Right lobe of liver (tissue), 6 donors: ENCODE measurements at regions not wholly inside any gene's neighbourhood (a gene's known extent, or its start where the extent isn't known, plus 50 kb on each side); places are given as distances from the start of the nearest gene placed in this dataset.
A peak's percentile ranks its signal among the peaks of the same experiment; 100 is the strongest.

Source experiments
- ATAC-seq, 4 donors: fragments of 200-7000 bp; cut with Tn5 transposase; one replicate each; pipeline ENCODE4 v1.9.1; 2020; ENCODE audit warnings: mild to moderate bottlenecking in 4 of 4, moderate library complexity in 4 of 4
- DNase-seq, 3 donors: peaks; one replicate each; pipeline ENCODE4 v3.0.0-alpha.2; 2020
- H3K27ac ChIP-seq, 3 donors: fragments of 200-600 bp; one replicate each; pipeline ENCODE4 v1.8.0; 2022
- H3K27me3 ChIP-seq, 2 donors: fragments of 200-600 bp; one replicate each; pipeline ENCODE4 v1.8.0; 2022
- H3K36me3 ChIP-seq, 4 donors: fragments of 200-600 bp; sonication (generic) in 1 of 4; one replicate each; pipeline versions ENCODE4 v1.5.1 to v1.8.0; 2017 to 2022; ENCODE audit warnings: control low read depth in 1 of 4
- H3K4me1 ChIP-seq, 4 donors: fragments of 200-600 bp; sonication (generic) in 1 of 4; one replicate each; pipeline versions ENCODE4 v1.5.1 to v1.8.0; 2017 to 2022; ENCODE audit warnings: control low read depth in 1 of 4
- H3K4me3 ChIP-seq, 3 donors: fragments of 200-600 bp; one replicate each; pipeline ENCODE4 v1.8.0; 2022
- H3K9me3 ChIP-seq, 4 donors: fragments of 200-600 bp; sonication (generic) in 1 of 4; one replicate each; pipeline versions ENCODE4 v1.5.1 to v1.8.0; 2017 to 2022; ENCODE audit warnings: control low read depth in 1 of 4
- CTCF ChIP-seq, 4 donors: fragments of 200-600 bp in 3 of 4; fragments of 450-650 bp in 1 of 4; IDR thresholded peaks; one replicate each; pipeline versions ENCODE4 v1.5.1 to v1.8.0; 2016 to 2022; ENCODE audit warnings: antibody characterized with exemption in 4 of 4, mild to moderate bottlenecking in 2 of 4
- POLR2A ChIP-seq: fragments of 450-650 bp; IDR thresholded peaks from one replicate; pipeline ENCODE4 v1.6.1; 2017; ENCODE audit warnings: antibody characterized with exemption, mild to moderate bottlenecking
- WGBS: methylation state at CpG from one replicate; pipeline ENCODE4 v1.1.6; 2018; ENCODE audit warnings: low coverage, low lambda C conversion rate; ENCODE audit not compliant: insufficient coverage; ENCODE audit errors: missing lambda C conversion rate; 5-methylcytosine and 5-hydroxymethylcytosine counted together
- intact Hi-C, 2 donors: fragments of 100-400 bp; cut with DNase I; formaldehyde crosslinking; loops; one replicate each; pipeline versions ENCODE4 v1.11.2 to v1.14.1; 2022
- donor health status: DM: no; HTN: yes; CAD: no.
- donor health status: DM: no; HTN: no; CAD: no.
- donor health status: DM: no; HTN: no; CAD: no.
- donor health status: DM: no; HTN: yes; CAD: no.
- donor health status: DM: no; HTN: yes; CAD: no.

DNA sequence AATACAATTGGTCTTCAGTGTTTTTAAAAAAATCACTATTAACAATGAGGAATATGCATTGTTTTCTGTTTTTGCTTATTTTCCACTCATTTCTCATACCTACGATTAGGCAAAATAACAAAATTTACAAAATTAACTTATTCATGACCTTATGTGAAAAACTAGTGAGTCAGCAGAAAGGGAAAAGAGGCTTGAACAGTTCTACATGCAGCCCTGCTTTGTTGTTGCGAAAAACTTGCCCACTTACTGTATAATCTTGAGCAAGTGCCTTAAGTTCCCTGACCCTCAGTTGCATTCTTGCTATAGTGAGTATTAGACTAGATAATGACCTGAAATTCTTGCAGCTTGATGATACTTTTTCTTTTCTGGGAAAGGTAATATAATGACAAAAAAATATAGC is 551.1 kb upstream of the BCHE start:
- TF ChIP-seq CTCF (IDR thresholded peaks at IDR 0.05): no peak
- TF ChIP-seq POLR2A: no peak
- WGBS: 51% methylated on average over 2 of the region's 2 CpGs
- Histone ChIP-seq H3K27me3 (no peaks in the 10 kb centered on the region), H3K9me3 (no peaks in the 10 kb centered on the region), H3K36me3 (no peaks in the 10 kb centered on the region), H3K4me3 (no peak overlapping the region), H3K4me1 (no peaks in the 10 kb centered on the region), H3K27ac (no peak overlapping the region)
- ATAC-seq (no peak), DNase-seq (no peak)
- intact Hi-C loops: no loop called here

GRCh38 chr3:166372571-166373106 is 535.4 kb upstream of the BCHE start:
- Histone ChIP-seq H3K36me3 (no peaks in the 10 kb centered on the region), H3K27ac (no peak overlapping the region), H3K4me3 (no peak overlapping the region), H3K27me3 (no peaks in the 10 kb centered on the region), H3K4me1 (no peaks in the 10 kb centered on the region), H3K9me3 (no peaks in the 10 kb centered on the region)
- DNase-seq (no peak), ATAC-seq (no peak)
- intact Hi-C loops: no loop called here
- 74% methylated on average over 1 of the region's 1 CpG for WGBS
- no peak for TF ChIP-seq CTCF (IDR thresholded peaks at IDR 0.05)
- no peak for TF ChIP-seq POLR2A

- intact Hi-C loops: no loop called here
- WGBS: 29% methylated on average over 2 of the region's 2 CpGs
- peak in 1 of 4 donors; percentile 32 for ATAC-seq
These were observed 530.8 kb upstream of the BCHE start for GRCh38 chr3:166367947-166368533.

GRCh38 chr3:166362698-166363097 is 525.5 kb upstream of the BCHE start:
- H3K4me3 ChIP-seq: no peak overlapping the region
- ATAC-seq: no peak
- DNase-seq: no peak
- no peaks in the 10 kb centered on the region for H3K4me1 ChIP-seq
- TF ChIP-seq POLR2A: no peak
- no peak for TF ChIP-seq CTCF (IDR thresholded peaks at IDR 0.05)
- intact Hi-C loops: no loop called here
- no peaks in the 10 kb centered on the region for H3K36me3 ChIP-seq
- 32% methylated on average over 2 of the region's 2 CpGs for whole genome bisulfite sequencing
- no peak overlapping the region for H3K27ac ChIP-seq
- peaks cover 0 to 5% of the 10 kb centered on the region in 2 donors for H3K27me3 ChIP-seq
- no peaks in the 10 kb centered on the region for H3K9me3 ChIP-seq

More at GRCh38 chr3:166367947-166368533, 530.8 kb upstream of the BCHE start:
- H3K4me3 ChIP-seq: no peak overlapping the region
- H3K27ac ChIP-seq: no peak overlapping the region
- no peaks in the 10 kb centered on the region for H3K9me3 ChIP-seq
- peaks cover 0 to 5% of the 10 kb centered on the region in 2 donors for H3K27me3 ChIP-seq
- no peaks in the 10 kb centered on the region for H3K36me3 ChIP-seq
- no peaks in the 10 kb centered on the region for H3K4me1 ChIP-seq
- DNase-seq: no peak
- TF ChIP-seq CTCF (IDR thresholded peaks at IDR 0.05): no peak
- TF ChIP-seq POLR2A: no peak
